ENCODE measurements at regions not wholly inside any gene's neighbourhood (a gene's known extent, or its start where the extent isn't known, plus 50 kb on each side); places are given as distances from the start of the nearest gene placed in this dataset.
"Not testable (repeated sequence)": the region's sequence is repeated elsewhere in the genome, so short reads cannot be mapped to it uniquely, and the experiment has no call there.

DNA sequence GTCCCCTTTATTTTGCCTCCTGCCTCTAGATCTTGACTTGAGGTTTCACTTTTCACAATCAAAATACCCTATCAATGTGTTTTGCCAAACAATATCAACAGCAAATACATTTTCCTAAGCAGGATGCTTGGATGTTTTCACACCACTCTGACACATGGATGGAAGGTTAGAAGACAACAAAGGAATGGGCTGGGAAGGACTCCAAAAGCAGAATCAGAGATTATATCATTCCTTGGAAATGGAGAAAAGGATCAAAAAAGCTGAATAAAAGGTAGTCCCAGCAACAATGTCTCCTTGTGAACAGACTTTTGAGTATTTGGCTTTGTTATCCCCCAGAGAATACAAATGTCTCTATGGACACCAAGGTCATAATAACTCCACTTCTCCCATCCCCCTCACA lies 170.8 kb downstream of the ETAA1 start:
- no peak for FAIRE-seq
- DNase-seq (ENCODE audit: insufficient read length, low spot score) = no peak

- no peak for DNase-seq (ENCODE audit: insufficient read length, low spot score)
- no peak for FAIRE-seq
Measured at GRCh38 chr2:67570611-67571010, 173.5 kb downstream of the ETAA1 start.

DNA sequence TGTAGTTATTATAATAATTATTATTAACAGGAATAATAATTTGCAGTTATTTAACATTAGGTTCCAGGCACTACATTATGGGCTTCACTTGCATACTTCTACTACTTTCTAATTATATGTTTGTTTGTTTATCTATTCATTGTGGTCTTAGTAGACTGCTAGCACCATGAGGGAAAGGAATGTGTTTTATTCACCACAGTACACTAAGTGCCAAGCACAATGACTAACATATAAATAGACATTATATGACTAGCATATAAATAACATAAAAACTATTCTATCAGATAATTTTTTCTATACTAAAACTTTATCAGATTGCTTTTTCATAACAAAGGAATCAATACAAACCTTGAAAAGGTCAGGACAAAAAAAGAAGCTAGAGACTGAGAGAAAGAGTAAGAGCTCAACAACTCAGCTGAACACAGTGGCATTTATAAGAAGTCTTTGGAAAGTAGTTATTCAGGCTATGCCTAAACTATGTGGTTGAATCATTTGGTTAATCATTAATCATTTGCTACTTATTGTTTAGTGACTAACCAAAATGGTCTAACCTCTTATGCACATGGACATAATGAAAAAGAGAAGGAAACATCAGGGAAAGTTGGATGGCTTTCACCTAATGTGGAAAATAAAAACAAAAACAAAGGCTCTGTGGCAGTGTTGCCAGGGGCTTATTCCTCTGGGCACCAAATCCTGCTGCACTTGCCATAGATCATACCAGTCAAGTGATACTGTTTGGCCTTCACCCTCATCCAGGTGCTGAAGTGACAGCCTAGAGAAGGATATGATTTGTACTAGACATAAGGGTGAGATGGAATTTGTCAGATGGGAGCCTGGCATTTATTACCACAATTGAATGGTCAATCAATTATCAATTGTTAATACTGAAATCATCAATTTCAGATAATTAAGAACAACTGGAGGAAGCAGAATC lies 174.9 kb downstream of the ETAA1 start:
- FAIRE-seq = no peak

DNA sequence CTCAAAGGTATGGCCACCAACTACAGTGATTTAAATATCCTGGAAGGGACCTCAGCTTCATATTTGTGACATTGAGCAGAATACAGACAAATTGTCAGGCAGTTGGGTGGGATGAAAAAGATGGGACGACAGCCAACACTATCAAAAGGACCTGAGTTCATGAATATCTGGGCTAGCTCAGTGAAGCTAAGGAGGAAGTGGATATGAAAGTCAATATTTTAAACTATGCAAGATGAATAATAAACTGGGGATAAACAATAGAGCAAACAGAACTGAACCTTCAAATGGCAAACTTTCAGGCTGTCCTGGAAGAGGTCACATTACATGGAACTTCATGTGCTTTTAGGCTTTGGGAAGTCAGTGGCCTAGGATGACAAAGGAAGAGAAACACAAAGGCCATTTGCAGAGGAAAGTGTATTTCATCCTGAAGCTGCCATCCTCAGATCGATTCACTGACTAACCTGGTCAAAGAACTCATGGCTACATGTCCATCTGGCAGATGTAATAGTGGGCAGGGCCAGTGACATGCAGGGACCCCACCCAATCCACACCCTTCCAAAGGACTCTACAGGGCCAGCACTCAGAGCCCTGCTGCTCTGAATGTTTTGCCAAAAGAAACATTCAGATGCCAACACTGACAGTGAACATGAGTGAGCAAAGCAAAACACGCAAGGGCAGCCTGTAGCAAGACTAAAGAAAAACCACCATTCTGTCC lies 175.7 kb downstream of the ETAA1 start:
- no peak for FAIRE-seq
- DNase-seq (ENCODE audit: insufficient read length, low spot score) = no peak

More for the DNA sequence above, 174.9 kb downstream of the ETAA1 start:
- no peak for DNase-seq (ENCODE audit: insufficient read length, low spot score)

GRCh38 chr2:67574230-67574629 lies 177.1 kb downstream of the ETAA1 start:
- FAIRE-seq = no peak
- no peak for DNase-seq (ENCODE audit: insufficient read length, low spot score)

- DNase-seq (ENCODE audit: insufficient read length, low spot score) (no peak), FAIRE-seq (no peak)
Measured at GRCh38 chr2:67576226-67576625, 179.1 kb downstream of the ETAA1 start.

- FAIRE-seq (no peak), DNase-seq (ENCODE audit: insufficient read length, low spot score) (no peak)
Measured at GRCh38 chr2:67576991-67577390, 179.9 kb downstream of the ETAA1 start.

DNA sequence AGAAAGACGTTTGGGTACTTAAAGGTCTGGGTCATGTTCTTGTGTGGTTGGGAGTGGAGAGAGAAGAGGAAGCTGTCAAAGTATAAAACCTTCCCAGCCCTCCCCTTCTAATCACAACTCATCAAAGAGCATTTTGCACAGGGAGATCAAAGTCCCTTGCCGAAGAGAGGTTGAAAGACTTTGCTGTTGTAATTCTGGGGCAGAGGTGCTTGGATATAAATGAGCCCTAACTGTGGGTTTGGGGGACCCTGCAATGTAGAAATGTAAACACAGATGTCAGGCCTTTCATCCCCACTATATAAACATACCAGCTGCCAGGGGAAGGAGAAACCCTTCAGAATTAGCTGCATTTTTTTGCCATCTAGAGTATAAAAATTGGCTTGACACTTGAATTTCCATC lies 182.1 kb downstream of the ETAA1 start:
- DNase-seq (ENCODE audit: insufficient read length, low spot score) (no peak), FAIRE-seq (no peak)

- FAIRE-seq (no peak), DNase-seq (ENCODE audit: insufficient read length, low spot score) (no peak)
Measured at GRCh38 chr2:67579806-67580205, 182.7 kb downstream of the ETAA1 start.

GRCh38 chr2:67581751-67582150 lies 184.6 kb downstream of the ETAA1 start:
- FAIRE-seq = no peak
- no peak for DNase-seq (ENCODE audit: insufficient read length, low spot score)

- DNase-seq (ENCODE audit: insufficient read length, low spot score) (no peak), FAIRE-seq (no peak)
Measured at GRCh38 chr2:67583185-67583584, 186.1 kb downstream of the ETAA1 start.

DNA sequence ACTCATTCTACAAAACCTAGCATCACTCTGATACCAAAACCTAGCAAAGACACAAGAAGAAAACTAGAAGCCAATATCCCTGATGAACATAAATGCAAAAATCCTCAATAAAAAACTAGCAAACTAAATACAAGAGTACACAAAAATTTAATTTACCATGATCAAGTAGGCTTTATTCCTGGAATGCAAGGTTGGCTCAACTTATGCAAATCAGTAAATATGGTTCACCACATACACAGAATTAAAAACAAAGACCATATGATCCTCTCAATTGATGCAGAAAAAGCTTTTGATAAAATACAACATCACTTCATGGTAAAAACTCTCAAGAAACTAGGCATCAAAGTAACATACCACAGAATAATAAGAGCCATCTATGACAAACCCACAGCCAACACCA lies 188.3 kb downstream of the ETAA1 start:
- FAIRE-seq = no peak

GRCh38 chr2:67589121-67589520 lies 192.0 kb downstream of the ETAA1 start:
- DNase-seq (ENCODE audit: insufficient read length, low spot score); FAIRE-seq: not testable (repeated sequence)

More for the DNA sequence above, 188.3 kb downstream of the ETAA1 start:
- DNase-seq (ENCODE audit: insufficient read length, low spot score) = no peak

GRCh38 chr2:67594522-67594921 lies 197.4 kb downstream of the ETAA1 start:
- not testable (repeated sequence) for DNase-seq (ENCODE audit: insufficient read length, low spot score); FAIRE-seq

DNA sequence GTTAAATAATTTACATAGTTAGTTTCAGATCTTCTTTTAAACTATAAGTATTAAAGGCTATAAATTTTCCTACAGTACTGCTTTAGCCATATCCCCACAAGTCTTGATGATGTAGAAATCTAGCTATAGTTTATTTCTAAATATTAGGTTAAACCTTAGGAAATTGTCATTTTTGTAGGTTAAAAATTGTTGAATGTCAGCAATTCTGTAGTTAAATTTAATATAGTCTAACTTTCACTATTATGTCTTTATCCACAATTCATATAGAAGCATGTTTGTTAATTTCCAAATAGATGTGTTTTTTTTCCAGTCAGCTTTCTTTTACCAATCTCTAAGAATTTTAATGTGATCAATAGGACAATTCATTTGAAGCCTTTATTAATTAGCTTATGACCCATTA lies 199.7 kb downstream of the ETAA1 start:
- no peak for FAIRE-seq
- no peak for DNase-seq (ENCODE audit: insufficient read length, low spot score)

DNA sequence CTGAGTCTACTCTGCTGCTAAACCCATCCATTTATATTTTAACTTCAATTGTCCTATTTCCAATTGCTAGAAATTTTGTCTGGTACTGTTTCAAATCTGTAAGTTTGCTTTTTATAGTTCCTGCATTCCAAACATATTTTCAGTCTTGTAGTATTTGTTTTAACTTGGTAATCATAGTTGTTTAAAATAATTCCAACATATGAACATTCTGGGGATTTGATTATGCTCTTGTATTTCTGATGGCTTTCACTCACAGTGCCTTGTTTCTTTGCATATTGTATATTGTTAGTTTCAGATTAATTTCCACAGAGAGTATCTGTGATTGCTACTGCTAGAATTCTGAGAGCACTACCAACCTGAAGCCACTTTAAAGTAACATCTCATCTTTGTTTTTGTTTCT lies 202.4 kb downstream of the ETAA1 start:
- FAIRE-seq (no peak), DNase-seq (ENCODE audit: insufficient read length, low spot score) (no peak)

- FAIRE-seq (no peak), DNase-seq (ENCODE audit: insufficient read length, low spot score) (no peak)
Measured at GRCh38 chr2:67600222-67600871, 203.2 kb downstream of the ETAA1 start.

- FAIRE-seq = no peak
Measured at GRCh38 chr2:67600946-67601345, 203.8 kb downstream of the ETAA1 start.

DNA sequence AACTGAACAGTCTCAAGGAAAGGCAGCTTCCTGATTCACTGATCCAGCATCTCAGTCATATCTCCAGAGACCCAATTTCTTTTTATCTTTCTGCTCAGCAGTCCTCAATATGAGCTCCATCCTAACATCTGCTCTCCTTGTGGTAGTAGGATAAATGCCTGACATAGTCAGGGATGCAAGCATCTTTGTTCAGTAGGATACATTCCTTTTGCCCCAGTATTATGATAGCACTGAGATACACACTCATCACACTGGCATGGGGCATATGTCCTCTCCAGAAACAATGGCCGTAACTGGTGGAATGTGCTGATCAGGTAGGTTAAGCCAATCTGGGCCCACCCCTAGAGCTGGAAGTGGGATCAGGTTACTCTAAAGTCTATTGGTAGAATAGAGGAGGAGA lies 207.2 kb downstream of the ETAA1 start:
- no peak for DNase-seq (ENCODE audit: insufficient read length, low spot score)
- no peak for FAIRE-seq

More at GRCh38 chr2:67600946-67601345, 203.8 kb downstream of the ETAA1 start:
- DNase-seq (ENCODE audit: insufficient read length, low spot score) = no peak

- DNase-seq (ENCODE audit: insufficient read length, low spot score) = no peak
- FAIRE-seq = no peak
Measured at GRCh38 chr2:67612576-67613042, 215.5 kb downstream of the ETAA1 start.

GRCh38 chr2:67613227-67613626 lies 216.1 kb downstream of the ETAA1 start:
- FAIRE-seq = no peak
- no peak for DNase-seq (ENCODE audit: insufficient read length, low spot score)
